ENCODE measurements at regions not wholly inside any gene's neighbourhood (a gene's known extent, or its start where the extent isn't known, plus 50 kb on each side); places are given as distances from the start of the nearest gene placed in this dataset. TPM values are rescaled to one million over a fixed set of nuclear protein-coding genes. Genes with fewer than 3 reads are reported as not detected.
A peak's percentile ranks its signal among the peaks of the same experiment; 100 is the strongest.

GRCh38 chr5:79851391-79851863 is 139.6 kb downstream of the MTX3 start:
- DNase-seq (ENCODE audit: extremely low spot score in 2 of 2): peak; percentile 49 to 67
- no peaks in the 10 kb centered on the region for H3K36me3 ChIP-seq
- no peaks in the 10 kb centered on the region for H3K27me3 ChIP-seq
- no peak overlapping the region for H3K27ac ChIP-seq
- peaks cover 4% of the 10 kb centered on the region for H3K4me1 ChIP-seq
- H3K4me3 ChIP-seq: no peak overlapping the region
- TF ChIP-seq CTCF (IDR thresholded peaks at IDR 0.05) (no peak), POLR2A (IDR thresholded peaks at IDR 0.05) (no peak), POLR2AphosphoS5 (IDR thresholded peaks at IDR 0.05; ENCODE audit: insufficient read depth in 1 of 2, low read depth in 1 of 2) (no peak)
- H3K9me3 ChIP-seq: no peaks in the 10 kb centered on the region
- intact Hi-C loops (cut with DNase I): no loop called here

GRCh38 chr5:79850941-79851340 is 140.1 kb downstream of the MTX3 start:
- intact Hi-C loops (cut with DNase I): no loop called here
- H3K4me3 ChIP-seq: no peak overlapping the region
- DNase-seq (ENCODE audit: extremely low spot score in 2 of 2): peak; percentile 55 to 81
- H3K27me3 ChIP-seq: no peaks in the 10 kb centered on the region
- H3K27ac ChIP-seq: peak overlapping the region; percentile 42
- no peaks in the 10 kb centered on the region for H3K9me3 ChIP-seq
- no peaks in the 10 kb centered on the region for H3K36me3 ChIP-seq
- no peak for TF ChIP-seq CTCF (IDR thresholded peaks at IDR 0.05)
- H3K4me1 ChIP-seq: peaks cover 4% of the 10 kb centered on the region

GRCh38 chr5:79850316-79850822 is 140.7 kb downstream of the MTX3 start:
- DNase-seq (ENCODE audit: extremely low spot score in 2 of 2): peak; percentile 61 to 92
- Histone ChIP-seq H3K27ac (peak overlapping the region; percentile 42), H3K27me3 (no peaks in the 10 kb centered on the region), H3K4me1 (peaks cover 4% of the 10 kb centered on the region), H3K36me3 (no peaks in the 10 kb centered on the region), H3K4me3 (no peak overlapping the region), H3K9me3 (no peaks in the 10 kb centered on the region)
- intact Hi-C loops (cut with DNase I): no loop called here
- TF ChIP-seq POLR2A (IDR thresholded peaks at IDR 0.05) (no peak), POLR2AphosphoS5 (IDR thresholded peaks at IDR 0.05; ENCODE audit: insufficient read depth in 1 of 2, low read depth in 1 of 2) (peak in 1 of 2 donors; percentile 44)

- no peak for TF ChIP-seq POLR2AphosphoS5 (IDR thresholded peaks at IDR 0.05; ENCODE audit: insufficient read depth in 1 of 2, low read depth in 1 of 2)
- Histone ChIP-seq H3K36me3 (no peaks in the 10 kb centered on the region), H3K4me3 (no peak overlapping the region), H3K9me3 (no peaks in the 10 kb centered on the region), H3K4me1 (peaks cover 4% of the 10 kb centered on the region), H3K27ac (peak overlapping the region; percentile 42), H3K27me3 (no peaks in the 10 kb centered on the region)
- intact Hi-C loops (cut with DNase I): no loop called here
- peak; percentile 64 to 80 for DNase-seq (ENCODE audit: extremely low spot score in 2 of 2)
These were observed 141.4 kb downstream of the MTX3 start for GRCh38 chr5:79849486-79850315.

Small RNA genes lying in the stretch of these regions (small RNA-seq; reads per million reads assigned to genes)
- not detected for gene AC008496.1

Data from vagina (tissue), 2 donors.